Keratinocyte (primary cell): ENCODE measurements at regions not wholly inside any gene's neighbourhood (a gene's known extent, or its start where the extent isn't known, plus 50 kb on each side); places are given as distances from the start of the nearest gene placed in this dataset.

ENCODE experiments used
- EZH2 ChIP-seq: IDR thresholded peaks from one replicate; pipeline ENCODE4 v1.6.1; 2012; ENCODE audit warnings: inconsistent platforms, mild to moderate bottlenecking, low read length, moderate library complexity
- TF ChIP-seq, protein P1 (sequence below), 3 experiments: IDR thresholded peaks in 1 of 3; conservative IDR thresholded peaks in 1 of 3; optimal IDR thresholded peaks in 1 of 3; 2 replicates in 2 of 3; 3 replicates in 1 of 3; pipeline versions ENCODE3 to v1.5.1; 2011; ENCODE audit warnings: low read length in 3 of 3, mild to moderate bottlenecking in 3 of 3, moderate library complexity in 2 of 3, control low read depth in 1 of 3, inconsistent platforms in 1 of 3; ENCODE audit not compliant: insufficient read depth in 2 of 3; ENCODE audit errors: extremely low read depth in 1 of 3

DNA sequence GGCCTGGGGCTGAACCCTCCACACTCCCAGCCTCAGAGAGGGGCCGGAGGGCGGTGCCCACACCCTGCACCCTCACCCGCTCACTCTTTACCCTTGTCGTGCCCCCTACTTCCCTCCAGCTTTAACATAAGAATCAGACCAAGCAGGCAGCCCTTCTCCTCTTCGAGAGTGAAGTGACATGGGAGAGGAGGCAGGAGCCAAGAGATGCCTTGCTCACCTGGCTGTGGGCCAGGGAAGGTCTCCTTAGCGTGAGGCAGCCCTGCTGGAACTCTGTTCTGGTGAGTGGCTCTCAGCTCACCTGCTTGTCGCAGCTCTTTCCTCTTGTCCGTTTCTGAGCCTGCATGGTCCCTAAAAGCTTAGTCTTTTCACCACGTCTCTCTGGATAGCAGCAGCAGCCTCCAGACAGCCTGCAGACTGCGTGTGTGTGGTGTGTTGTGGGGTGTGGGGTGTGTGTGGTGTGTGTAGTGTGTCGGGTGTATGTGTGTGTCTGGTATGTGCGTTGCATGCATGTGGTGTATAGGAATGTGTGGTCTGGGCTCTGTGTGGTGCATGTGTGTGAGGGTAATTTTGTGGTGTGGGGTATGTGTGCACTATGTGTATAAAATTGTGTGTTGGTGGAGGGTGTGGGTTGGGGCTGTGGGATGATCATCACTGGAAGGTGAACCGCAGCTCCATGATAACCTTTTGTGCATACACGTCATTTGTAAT lies 86.7 kb downstream of the CCDC185 start:
- TF ChIP-seq, protein P1, sequence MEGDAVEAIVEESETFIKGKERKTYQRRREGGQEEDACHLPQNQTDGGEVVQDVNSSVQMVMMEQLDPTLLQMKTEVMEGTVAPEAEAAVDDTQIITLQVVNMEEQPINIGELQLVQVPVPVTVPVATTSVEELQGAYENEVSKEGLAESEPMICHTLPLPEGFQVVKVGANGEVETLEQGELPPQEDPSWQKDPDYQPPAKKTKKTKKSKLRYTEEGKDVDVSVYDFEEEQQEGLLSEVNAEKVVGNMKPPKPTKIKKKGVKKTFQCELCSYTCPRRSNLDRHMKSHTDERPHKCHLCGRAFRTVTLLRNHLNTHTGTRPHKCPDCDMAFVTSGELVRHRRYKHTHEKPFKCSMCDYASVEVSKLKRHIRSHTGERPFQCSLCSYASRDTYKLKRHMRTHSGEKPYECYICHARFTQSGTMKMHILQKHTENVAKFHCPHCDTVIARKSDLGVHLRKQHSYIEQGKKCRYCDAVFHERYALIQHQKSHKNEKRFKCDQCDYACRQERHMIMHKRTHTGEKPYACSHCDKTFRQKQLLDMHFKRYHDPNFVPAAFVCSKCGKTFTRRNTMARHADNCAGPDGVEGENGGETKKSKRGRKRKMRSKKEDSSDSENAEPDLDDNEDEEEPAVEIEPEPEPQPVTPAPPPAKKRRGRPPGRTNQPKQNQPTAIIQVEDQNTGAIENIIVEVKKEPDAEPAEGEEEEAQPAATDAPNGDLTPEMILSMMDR (optimal IDR thresholded peaks at IDR 0.05 in 1 of 3, IDR thresholded peaks at IDR 0.05 in 1 of 3, conservative IDR thresholded peaks at IDR 0.05 in 1 of 3; ENCODE audit: extremely low read depth in 1 of 3, insufficient read depth in 2 of 3, low read length in 3 of 3), result no peak
- TF ChIP-seq EZH2, result no peak
